NCI-H1694 (cell line): ENCODE measurements at regions not wholly inside any gene's neighbourhood (a gene's known extent, or its start where the extent isn't known, plus 50 kb on each side); places are given as distances from the start of the nearest gene placed in this dataset.
"Not testable (repeated sequence)": the region's sequence is repeated elsewhere in the genome, so short reads cannot be mapped to it uniquely, and the experiment has no call there.

Experiments
- DNase-seq: peaks from one replicate; lab custom pipeline; 2025; lab: John Stamatoyannopoulos, UW

DNA sequence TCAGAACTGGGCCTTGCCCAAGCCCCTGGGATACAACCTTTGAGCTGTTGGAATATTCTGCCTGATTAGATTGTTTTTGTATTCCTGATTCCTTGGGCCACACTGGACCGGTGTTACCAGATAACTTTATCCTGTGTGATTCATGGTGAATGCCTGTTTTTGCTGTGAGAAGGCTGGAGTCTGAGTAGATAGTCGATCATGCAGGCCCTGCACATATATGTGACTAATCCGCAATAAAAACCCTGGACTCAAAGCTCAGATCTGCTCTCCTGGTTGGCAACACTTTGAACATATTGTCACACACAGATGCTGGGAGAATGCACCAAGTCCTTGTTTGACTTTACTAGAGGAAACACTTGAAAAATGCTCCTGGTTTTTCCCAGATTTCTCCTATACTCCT lies 183.9 kb upstream of the MBL2 start:
- DNase-seq, result no peak

DNA sequence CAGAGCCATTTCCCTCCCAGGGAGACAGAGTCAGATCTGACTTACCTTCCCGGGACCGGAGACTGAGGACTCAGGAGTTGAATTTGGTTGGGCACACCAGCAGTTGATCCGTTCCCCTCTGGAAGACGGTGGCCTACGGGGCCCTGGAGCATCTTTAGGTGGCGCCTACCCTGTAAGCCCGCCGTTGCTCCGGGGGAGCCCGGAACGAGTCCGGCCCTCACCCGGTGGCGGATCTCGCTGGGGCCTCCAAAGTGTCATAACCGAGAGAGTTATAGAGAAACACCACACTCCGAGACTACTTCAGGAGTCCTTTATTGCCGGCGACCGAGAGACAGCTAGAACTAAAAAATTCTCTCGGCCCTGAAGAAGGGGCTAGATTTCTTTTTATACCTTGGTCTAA lies 182.8 kb upstream of the MBL2 start:
- no peak for DNase-seq

DNA sequence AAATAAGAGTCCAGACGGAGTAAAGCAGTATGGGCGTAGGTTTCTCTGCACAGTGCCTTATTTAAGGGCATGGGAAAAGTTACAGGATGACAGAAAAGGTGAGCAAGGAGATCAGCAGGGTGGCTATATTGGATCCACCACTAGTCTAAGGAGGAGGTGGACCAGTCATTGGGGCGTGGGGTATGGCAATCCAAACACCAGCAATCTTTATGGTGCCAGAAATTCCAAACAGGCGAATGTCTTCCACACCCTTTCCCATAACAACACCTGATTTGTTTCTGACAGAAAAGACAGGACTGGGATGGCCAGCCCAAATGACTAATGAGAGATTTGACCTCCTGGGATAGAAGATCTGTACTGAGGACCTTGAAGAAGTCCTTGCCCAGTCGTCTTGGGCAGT lies 181.8 kb upstream of the MBL2 start:
- no peak for DNase-seq

DNA sequence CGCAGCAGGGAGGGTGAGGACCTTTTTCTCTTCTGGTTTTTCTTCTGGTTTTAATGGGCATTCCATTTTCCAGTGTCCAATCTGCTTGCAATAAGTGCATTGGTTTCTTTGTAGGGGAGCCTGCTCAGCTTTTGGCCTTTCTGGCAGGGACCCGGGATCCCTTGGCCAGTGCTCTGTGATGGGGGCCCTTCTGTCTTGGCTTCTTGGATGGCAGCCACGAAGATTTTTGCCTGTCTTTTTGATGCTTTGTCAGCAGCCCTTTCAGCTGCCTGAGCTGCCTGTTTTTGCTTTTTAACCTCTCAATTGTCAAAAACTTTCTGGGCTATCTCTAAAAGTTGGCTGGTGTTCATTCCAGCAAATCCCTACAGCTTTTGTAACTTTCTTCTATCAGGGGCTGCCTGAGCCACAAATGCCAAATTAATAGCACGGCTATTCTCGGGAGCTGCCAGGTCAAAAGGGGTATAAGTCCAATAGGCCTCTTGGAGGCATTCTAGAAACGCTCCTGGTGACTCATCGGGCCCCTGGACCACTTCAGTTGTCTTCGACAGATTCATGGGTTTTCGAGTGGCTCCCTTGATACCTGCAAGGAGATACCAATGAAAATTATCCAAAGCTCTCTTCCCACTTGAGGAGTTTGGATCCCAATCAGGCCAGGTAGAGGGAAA lies 179.9 kb upstream of the MBL2 start:
- DNase-seq, result no peak

DNA sequence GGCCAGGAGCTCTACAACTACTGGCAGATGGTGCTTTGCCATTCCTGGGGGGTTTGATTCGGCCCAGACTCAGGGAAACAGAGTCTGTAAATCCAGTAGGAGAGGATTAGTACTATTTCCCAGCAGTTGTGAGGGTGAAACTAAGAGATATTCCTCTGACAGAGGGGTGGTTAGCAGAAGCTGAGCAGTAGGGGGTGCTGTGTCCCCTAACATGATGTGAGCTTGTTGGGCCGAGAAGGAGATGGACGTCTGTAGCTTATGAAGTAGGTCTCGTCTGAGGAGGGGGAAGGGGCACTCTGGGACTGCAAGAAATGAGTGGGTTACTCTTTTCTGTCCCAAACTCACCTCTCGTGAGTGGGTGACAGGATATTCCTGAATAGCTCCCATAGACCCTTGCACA lies 179.2 kb upstream of the MBL2 start:
- no peak for DNase-seq

DNA sequence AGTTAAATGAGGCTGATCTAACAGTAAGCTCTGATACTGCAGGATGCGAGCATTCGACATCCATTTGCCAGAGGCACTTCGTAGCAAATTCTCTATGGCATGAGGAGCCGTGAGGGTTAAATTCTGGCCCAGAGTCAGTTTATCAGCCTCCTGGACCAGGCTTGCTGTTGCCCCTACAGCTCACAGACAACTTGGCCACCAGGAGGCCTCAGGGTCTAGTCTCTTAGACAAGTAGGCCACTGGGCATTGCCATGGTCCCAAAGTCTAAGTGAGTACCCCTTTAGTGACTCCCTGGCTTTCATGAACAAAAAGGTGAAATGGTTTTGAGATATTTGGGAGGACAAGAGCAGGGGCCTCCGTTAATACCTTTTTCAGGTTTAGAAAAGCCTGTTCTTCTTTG lies 178.0 kb upstream of the MBL2 start:
- no peak for DNase-seq

DNA sequence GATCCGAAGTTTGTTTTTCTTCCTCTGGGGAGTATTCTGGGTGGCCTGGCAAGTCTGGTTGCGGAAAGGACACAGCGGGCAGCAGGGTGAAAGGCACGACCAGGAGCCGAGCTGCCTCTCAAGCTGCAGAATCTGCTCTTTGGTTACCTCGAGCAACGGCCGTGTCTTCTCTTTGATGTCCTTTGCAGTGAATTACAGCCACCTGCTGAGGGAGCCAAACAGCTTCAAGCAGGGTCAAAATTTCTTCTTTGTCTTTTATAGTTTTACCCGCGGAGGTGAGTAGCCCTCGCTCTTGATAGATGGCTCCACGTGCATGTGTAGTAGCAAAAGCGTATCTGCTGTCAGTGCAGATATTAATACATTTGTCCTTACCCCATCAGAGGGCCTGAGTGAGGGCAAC lies 177.3 kb upstream of the MBL2 start:
- DNase-seq, result no peak

DNA sequence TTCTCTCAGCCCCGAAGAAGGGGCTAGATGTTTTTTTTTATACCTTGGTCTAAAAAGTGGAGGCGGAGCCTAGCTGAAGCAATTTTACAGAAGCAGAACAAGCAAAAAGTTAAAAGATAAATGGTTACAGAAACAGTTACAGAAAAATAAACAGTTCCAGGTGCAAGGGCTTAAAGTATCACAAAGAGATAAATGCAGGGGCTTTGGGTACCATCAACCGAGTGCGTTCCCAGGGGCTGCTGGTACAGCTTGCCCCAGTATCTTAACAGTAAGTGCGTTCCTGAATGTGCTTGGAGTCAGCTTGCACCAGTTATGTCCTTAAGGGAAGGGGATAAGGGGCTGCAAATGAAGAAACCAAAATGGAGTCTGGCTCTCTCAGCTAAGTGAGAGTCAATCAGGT lies 173.9 kb upstream of the MBL2 start:
- no peak for DNase-seq

DNA sequence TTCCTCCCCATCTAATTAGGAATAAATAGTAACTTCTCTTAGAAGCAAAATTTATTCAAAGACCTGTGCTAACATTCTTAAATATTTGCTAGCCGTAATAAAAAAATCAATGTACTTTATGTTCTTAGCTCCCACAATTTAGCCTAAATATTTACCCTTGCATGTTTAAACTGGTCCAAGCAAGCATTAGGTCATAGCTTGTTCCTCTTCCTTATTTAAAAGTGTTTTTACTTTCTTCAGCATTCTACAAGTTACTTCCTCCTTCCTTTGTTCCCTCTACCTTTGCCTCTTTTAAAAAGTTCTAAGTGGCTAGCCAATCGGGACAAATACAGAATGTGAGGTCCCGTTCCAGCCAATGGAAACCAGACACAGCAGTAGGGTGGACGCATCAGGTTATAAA lies 172.9 kb upstream of the MBL2 start:
- not testable (repeated sequence) for DNase-seq

DNA sequence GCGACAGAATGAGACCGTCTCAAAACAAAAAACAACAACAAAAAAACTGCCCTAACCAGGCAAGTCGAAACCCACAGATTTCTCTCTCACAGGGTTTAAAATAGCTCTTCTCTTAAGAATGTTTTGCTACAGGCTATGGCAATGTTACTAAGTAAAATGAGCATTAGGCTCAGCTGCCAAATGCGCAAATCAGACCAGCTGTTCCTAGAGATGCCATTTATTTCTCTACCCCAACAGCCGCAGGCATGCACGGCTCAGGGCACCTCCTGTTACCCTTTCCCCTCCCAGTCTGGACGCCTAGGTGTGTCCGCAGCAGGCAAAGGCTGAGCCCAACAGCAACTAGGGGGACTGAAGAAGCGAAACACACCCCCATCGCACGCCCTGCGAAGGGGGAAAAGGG lies 168.3 kb upstream of the MBL2 start:
- no peak for DNase-seq

DNA sequence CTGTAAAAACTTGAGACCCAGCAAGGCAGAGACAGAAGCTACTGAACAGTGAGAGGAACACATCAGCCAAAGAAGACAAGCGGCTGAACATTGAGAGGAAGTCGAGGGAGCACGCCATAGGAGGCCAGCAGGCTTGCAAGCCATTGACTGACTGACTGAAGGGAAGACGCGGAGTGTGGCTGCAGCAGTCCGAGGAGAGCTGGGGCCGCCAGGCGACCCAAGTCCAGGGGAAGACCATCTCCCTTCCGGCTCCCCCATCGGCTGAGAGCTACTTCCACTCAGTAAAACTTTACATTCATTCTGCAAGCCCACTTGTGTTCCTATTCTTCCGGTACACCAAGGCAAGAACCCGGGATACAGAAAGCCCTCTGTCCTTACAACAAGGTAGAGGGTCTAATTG lies 167.3 kb upstream of the MBL2 start:
- no peak for DNase-seq

DNA sequence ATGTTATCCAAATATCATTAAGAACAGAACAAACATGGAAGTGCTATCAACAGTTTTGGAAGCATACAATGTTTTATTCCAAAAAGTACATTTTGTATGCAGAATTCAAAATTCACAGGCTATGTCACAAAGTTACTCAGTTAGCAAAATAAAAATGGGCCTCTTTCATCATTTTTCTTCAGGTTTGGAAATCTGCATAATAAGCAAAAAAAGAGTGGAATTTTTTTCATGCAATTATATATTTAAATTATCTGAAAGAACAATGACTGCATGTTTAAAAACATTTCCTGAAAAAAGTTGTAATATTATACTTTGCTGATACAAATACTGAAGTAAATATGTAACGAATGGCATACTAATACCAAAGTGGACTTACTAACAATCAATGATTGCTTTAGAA lies 161.2 kb upstream of the MBL2 start:
- no peak for DNase-seq

DNA sequence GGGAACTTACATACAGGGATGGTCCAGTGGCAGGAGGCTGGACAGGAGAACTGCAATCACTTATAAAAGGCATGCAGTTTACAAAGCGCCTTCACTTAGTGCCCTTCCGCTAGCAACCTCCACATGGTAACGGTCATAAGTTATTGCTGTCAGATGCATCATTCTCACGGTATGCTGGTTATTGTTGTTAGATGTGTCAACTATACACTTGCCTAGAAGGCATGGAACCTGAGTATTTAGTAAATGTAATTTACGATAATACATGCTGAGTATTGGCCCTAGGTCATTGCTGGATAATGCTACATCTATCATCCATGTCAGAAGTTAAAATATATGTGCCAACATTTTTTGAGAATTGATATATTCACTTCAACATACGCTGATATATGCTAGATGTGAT lies 155.1 kb upstream of the MBL2 start:
- DNase-seq, result no peak

DNA sequence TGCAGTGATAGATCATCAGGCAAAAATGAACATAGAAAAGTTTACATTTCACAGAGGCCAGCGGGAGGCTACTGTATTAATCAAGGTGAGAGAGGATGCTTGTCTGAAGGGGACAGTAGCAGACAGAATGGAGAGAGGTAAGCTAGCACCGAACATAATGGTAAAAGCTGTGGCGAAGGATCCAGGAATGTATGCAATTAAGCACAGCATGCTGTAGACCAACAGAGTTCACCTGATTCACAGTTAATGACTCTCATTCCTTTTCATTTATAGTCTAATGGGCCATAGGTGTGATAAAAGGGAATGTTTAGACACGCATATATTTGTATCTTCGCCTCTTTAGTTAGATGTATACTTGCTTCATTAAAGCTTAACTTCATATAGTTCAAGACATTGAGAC lies 150.9 kb upstream of the MBL2 start:
- DNase-seq, result no peak

DNA sequence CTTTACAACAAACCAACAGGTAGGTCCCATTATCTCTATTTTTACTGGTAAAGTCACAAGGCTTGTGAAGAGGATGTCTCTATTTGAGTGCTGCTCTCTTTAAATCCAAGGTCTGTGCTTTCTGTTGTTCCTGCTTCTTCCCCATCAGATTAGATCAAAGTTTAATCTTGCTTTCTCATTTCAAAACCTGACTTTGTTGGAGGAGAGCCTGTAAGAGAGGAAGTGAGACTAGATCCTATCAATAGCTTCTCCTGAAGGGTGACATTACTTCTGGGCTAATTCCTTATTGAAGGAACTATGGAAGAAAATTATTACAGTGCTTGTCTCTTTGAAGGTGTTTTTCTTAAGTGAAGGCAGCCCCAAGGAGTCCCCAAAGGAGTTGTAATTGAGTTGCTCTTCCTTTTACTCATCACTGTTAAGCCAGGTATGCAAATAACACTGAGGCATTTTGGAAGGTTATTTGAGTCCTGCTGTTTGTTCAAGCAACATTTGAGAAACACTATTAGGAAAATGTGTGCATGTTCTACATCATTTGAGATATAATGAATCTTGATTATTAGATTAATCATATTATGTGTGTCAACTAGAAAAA lies 146.2 kb upstream of the MBL2 start:
- no peak for DNase-seq

DNA sequence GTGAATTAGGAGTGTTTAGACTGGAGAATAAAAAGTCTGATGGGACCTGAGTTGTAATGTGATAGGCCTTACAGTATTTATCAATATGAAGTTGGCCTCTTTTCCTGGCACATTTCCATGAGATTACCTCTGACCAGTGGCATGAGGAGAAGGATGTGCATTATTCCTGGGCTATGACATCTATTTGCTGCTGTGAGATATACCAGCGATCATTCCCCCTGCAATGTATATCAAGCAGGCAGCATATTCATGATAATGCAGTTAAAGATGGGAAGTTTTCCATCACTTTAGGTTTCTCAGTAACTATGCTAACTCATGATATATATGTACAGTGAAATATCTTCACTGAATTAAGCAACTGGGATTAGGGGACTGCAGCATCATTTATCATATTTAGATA lies 142.8 kb upstream of the MBL2 start:
- DNase-seq, result no peak

DNA sequence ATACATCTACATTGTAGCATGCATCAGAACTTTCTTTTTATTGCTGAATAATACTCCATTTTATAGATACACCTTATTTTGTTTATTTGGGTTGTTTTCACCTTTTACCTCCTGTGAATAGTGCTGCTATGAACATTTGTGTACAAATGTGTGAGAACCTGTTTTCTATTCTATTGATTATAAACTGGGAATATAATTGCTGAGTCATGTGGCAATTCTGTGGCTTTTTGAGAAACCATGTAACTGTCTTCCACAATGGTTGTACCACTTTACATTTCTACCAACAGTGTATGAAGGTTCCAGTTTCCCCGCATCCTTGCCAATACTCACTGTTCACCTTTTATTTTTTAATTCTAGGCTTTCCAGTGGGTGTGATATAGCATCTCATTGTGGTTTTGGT lies 138.6 kb upstream of the MBL2 start:
- DNase-seq, result no peak

DNA sequence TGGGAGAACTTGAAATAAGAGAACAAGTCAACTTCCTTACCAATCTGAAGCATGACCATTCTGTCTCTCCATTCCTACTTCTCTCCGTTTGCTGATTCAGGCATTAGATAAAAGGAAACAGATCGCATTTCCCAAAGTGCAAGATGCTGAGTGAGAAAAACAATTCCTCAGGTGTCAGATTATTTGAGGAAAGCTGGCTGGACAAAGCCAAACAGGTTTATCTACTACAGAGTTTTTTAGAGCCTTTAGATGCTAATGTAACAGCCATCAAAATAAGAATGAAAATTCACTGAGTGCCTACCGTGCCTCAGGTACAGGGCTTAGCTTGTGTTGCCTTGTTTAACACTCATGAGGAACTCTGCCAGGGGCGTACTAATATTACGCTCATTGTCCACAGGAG lies 135.9 kb upstream of the MBL2 start:
- no peak for DNase-seq

DNA sequence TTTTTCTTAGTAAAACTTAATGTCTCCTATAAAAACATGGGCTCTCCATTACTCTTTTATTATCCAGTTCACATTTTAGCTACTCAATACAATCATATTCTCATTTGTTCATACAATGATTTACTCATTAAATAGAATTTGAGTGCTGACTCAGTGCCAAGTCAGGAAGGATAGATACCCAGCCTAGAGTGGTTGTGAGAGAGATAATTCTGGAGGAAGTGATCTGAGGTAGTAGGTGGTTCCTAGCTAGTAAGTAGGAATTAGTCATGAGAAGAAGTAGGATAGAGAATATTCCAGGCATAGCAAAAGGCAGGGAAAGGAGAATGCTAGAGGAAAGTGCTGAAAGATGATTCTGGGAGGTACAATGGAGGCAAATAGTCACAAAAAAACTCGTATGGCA lies 133.5 kb upstream of the MBL2 start:
- no peak for DNase-seq

DNA sequence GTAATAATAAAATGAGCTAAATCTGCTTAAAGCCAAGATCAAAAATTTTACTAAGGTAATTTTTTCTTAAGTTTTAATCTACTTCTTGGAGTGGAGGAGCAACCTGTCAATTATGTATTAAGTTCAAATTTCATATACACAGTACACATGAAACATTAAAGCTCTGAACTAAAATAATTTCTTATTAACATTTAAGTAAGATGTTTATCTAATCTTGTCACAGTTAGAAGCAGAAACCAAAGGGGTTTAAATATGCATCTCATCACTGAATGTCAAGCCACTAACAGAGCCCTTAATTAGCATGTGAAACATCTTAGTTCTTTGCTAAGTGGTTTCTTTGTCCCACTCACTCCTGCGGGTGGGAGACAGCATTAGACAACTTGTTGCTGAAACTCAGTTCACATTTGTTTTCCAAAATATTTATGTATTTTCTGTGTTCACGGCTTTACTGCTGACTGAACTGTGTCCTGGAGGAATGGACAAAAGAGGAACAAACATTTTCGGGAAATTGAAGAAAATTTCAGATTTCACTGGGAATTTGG lies 130.9 kb upstream of the MBL2 start:
- DNase-seq, result no peak

DNA sequence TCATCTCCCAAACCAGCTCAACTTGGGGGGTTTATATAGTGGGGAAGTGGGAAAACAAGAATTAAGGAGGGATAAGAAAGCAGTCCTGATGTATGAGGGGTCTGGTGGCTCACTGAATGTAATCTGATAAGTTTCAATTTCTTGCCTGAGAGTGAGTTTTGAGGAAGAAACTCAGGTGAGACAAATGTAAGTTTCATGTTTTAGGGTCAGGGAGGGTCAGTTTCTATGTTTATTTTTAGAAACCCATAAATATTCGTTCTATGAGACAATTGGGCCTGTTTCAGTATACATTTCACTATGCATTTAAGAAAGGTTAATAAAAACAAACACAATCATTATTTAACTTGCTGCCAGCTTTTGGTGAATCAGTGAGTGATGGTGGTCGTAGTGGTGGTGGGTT lies 128.0 kb upstream of the MBL2 start:
- no peak for DNase-seq

DNA sequence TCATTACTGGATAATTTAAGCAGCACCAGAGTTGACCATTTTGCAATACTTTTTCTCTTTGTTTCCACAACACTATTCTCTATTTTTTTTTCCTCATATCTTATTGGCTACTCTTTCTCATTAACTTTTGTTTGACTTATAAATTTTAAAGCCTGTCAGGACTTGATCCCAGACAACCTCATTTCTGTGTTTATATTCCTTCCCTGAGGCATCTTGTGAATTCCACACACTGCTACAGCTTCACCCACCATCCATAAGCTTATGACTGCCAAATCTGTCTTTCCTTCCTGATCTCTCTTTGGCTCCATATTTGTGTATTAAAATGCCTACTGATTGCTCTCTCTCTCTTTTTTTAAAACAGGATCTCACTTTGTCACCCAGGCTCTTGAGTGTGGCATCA lies 124.6 kb upstream of the MBL2 start:
- DNase-seq, result no peak

DNA sequence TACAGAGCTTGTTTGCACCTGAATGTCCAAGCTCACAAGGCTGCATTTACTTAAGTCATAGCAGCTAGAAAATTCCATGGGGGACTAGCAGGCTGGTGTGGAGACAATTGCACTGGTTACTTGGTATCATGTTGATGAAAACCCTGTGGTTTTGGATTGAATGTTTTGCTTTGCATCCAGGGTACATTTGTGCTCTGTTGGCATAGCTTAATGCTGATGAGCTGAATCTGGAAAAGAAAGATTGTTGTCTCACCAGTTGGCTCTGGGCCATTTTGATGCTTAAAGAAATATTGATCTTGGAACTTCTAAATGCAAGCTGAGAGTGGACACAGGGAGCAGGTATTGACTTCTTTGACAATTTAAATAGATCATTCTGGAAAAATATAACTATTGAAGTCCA lies 122.5 kb upstream of the MBL2 start:
- no peak for DNase-seq

DNA sequence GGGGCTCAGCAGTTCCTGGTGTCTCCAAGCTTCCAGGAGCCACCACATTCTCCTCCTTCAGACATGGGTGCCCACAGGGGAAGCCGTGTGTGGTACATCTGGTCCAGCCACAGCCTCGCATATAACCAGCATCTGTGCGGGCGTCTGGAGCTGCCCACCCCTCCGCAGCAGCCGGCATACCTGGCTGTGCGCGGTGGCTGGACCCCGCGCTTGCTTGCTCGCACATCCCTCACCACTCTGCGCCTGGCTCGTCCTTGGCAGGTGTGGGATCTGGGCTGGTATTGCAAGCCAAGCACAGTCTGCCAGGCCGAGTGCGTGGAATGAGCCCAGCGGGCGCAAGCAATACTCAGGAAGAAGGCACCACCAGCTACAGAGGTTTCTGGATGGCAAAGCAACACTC lies 117.7 kb upstream of the MBL2 start:
- DNase-seq, result no peak
